BJ (cell line): ENCODE measurements at regions not wholly inside any gene's neighbourhood (a gene's known extent, or its start where the extent isn't known, plus 50 kb on each side); places are given as distances from the start of the nearest gene placed in this dataset.

ENCODE experiments used
- CTCF ChIA-PET: fragments of 350-600 bp; formaldehyde crosslinking; extraction: SDS; loops from one replicate; lab custom pipeline; 2021; ENCODE audit warnings: antibody characterized with exemption, inconsistent platforms; lab: Yijun Ruan, JAX
- POLR2A ChIA-PET: fragments of 300-600 bp; sonication (Branson Sonifier 250); formaldehyde crosslinking; extraction: SDS; loops from one replicate; lab custom pipeline; 2021; ENCODE audit warnings: antibody characterized with exemption; lab: Charles Lee
- DNase-seq: peaks from one replicate; pipeline ENCODE4 v3.0.0-alpha.2; 2011; ENCODE audit warnings: low read depth
- H3K27me3 ChIP-seq: 2 replicates; pipeline ENCODE4 v1.6.0; 2011; ENCODE audit warnings: low read length; ENCODE audit not compliant: control insufficient read depth, insufficient read depth
- H3K36me3 ChIP-seq: 2 replicates; pipeline ENCODE4 v1.5.1; 2011; ENCODE audit warnings: low read length; ENCODE audit not compliant: control insufficient read depth, insufficient read depth
- H3K4me3 ChIP-seq: 2 replicates; pipeline ENCODE4 v1.5.1; 2011; ENCODE audit warnings: low read depth, mild to moderate bottlenecking, control low read depth, low read length
- TF ChIP-seq, protein P1 (sequence below): IDR thresholded peaks from 2 replicates; pipeline ENCODE4 v1.5.1; 2011; ENCODE audit warnings: low read depth, mild to moderate bottlenecking, control low read depth, inconsistent platforms, low read length, moderate library complexity; ENCODE audit not compliant: insufficient read depth

DNA sequence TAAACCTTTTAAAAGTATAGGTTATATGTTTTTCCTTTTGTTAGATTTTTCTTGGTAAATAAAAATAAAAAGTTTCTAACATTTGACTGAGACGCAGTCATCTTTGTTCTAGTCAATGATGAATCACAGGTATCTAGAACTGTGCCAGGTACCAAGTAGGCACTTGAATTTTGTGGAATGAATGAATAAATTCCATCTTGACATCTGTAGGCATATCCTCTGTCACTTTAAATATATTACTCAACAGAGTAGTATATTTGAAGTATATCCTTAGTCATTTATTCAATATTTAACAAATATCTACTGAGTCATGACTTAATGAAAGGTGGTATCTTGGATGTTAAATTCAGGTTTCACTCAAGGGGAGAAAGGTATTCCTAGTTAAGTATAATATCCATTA lies 828.4 kb downstream of the TUSC7 start:
- Histone ChIP-seq H3K27me3 (no peaks in the 10 kb centered on the region), H3K36me3 (no peaks in the 10 kb centered on the region), H3K4me3 (no peak overlapping the region)
- TF ChIP-seq, protein P1, sequence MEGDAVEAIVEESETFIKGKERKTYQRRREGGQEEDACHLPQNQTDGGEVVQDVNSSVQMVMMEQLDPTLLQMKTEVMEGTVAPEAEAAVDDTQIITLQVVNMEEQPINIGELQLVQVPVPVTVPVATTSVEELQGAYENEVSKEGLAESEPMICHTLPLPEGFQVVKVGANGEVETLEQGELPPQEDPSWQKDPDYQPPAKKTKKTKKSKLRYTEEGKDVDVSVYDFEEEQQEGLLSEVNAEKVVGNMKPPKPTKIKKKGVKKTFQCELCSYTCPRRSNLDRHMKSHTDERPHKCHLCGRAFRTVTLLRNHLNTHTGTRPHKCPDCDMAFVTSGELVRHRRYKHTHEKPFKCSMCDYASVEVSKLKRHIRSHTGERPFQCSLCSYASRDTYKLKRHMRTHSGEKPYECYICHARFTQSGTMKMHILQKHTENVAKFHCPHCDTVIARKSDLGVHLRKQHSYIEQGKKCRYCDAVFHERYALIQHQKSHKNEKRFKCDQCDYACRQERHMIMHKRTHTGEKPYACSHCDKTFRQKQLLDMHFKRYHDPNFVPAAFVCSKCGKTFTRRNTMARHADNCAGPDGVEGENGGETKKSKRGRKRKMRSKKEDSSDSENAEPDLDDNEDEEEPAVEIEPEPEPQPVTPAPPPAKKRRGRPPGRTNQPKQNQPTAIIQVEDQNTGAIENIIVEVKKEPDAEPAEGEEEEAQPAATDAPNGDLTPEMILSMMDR, result no peak
- CTCF ChIA-PET, result no interaction called here
- no peak for DNase-seq
- POLR2A ChIA-PET, result no interaction called here

DNA sequence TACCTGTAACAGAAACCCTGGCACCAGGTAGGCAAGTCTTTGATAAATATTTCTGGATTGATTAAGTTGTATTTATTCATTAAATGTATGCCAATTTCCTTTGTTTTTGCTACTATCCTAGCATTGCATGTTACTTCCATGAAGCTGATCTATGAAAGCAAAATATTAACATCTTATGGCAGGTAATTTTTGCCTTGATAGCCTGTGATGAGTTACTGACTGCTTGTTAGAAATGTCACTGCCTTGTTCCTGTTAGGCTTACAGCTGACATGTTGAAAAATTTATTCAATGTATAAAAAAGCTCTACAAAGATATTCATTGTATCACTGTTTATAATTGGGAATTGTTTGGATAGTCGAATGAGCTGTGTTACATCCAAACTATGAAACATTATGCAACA lies 830.1 kb downstream of the TUSC7 start:
- ChIA-PET CTCF (interaction anchor here (1.0 kb wide), 1 partner anchor 14 kb away, joined by 3 read pairs; no protein-coding TSS in a partner anchor), POLR2A (no interaction called here)
- TF ChIP-seq, protein P1, result no peak
- Histone ChIP-seq H3K27me3 (no peaks in the 10 kb centered on the region), H3K4me3 (no peak overlapping the region), H3K36me3 (no peaks in the 10 kb centered on the region)
- DNase-seq, result no peak

DNA sequence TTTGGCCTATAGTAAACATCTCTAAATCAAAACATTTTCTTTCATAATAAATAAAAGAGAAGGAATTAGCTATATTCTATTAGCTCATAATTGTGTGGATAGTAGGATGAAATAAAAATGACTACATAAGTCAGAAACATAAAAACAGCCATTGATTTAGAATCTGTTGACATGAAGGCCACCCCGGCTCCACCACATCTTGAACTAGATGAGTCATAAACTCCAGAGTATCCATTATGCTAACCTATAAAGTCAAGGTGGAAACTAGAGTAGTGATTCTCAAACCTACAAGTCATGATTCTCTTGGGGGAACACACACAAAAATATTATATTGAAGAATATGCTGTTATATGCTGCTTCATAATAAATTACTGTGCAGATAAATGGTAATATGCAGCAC lies 831.0 kb downstream of the TUSC7 start:
- TF ChIP-seq, protein P1, result no peak
- POLR2A ChIA-PET, result no interaction called here
- Histone ChIP-seq H3K4me3 (no peak overlapping the region), H3K27me3 (no peaks in the 10 kb centered on the region), H3K36me3 (no peaks in the 10 kb centered on the region)
- CTCF ChIA-PET, result interaction anchor here (1.0 kb wide), 1 partner anchor 14 kb away, joined by 3 read pairs; no protein-coding TSS in a partner anchor
- no peak for DNase-seq

DNA sequence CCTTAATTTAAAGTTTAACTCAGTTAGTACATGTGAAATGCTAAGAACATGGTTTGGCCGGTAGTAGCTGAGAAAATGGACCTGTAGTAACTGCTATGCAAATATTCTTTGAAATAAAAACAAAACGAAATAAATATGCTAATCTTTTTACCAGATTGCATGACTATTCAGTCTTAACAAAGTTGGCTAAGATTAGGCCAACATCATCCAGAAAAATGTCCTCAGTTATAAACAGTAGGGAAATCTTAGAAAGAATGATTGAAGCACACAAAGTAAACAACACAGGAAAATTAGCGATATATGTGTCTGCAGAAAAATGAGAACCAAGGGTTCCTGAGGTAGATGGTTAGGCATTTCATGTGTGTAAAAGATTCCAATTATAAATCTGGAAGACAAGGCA lies 832.1 kb downstream of the TUSC7 start:
- TF ChIP-seq, protein P1, result no peak
- no peaks in the 10 kb centered on the region for H3K27me3 ChIP-seq
- CTCF ChIA-PET, result no interaction called here
- H3K36me3 ChIP-seq, result no peaks in the 10 kb centered on the region
- POLR2A ChIA-PET, result no interaction called here
- no peak overlapping the region for H3K4me3 ChIP-seq
- no peak for DNase-seq

DNA sequence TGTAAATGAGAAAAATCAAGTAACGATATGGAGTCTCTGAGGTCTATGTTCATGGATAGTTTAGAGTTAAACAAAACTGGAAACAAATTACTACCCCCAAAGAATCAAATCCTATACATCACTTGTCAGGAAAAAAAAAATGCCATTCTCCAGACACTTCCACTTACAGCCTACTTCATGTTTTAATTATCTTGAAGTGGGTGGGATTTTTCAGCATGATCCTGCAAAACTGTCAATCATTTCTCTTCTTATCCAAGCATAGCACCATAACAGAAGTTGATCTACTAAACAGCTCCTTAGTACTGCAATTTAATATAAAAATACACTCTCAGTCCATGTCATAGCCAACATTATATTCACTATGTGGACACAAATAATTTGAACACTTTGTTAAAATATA lies 833.9 kb downstream of the TUSC7 start:
- ChIA-PET CTCF (interaction anchor here (0.7 to 1.6 kb wide), 2 partner anchors 18 to 786 kb away, joined by 3 to 4 read pairs; no protein-coding TSS in a partner anchor), POLR2A (no interaction called here)
- Histone ChIP-seq H3K4me3 (no peak overlapping the region), H3K27me3 (no peaks in the 10 kb centered on the region), H3K36me3 (no peaks in the 10 kb centered on the region)
- DNase-seq, result no peak
- TF ChIP-seq, protein P1, result no peak
